NB4 (cell line): ENCODE measurements at regions not wholly inside any gene's neighbourhood (a gene's known extent, or its start where the extent isn't known, plus 50 kb on each side); places are given as distances from the start of the nearest gene placed in this dataset.

Experiments used
- DNase-seq: peaks from one replicate; pipeline ENCODE4 v3.0.0; 2010; ENCODE audit warnings: low read depth
- H3K4me3 ChIP-seq: one replicate; pipeline ENCODE4 v1.5.1; 2011; ENCODE audit warnings: mild to moderate bottlenecking, low read depth, low read length, moderate library complexity
- CTCF ChIP-seq: IDR thresholded peaks from one replicate; pipeline ENCODE4 v1.5.1; 2012; ENCODE audit warnings: low read depth, low read length
- MAX ChIP-seq: IDR thresholded peaks from 2 replicates; pipeline ENCODE4 v1.6.1; 2011; ENCODE audit warnings: low read depth, low read length
- MYC ChIP-seq: IDR thresholded peaks from 2 replicates; pipeline ENCODE4 v1.6.1; 2011; ENCODE audit warnings: low read depth, low read length
- POLR2A ChIP-seq: IDR thresholded peaks from 2 replicates; pipeline ENCODE4 v1.6.1; 2011; ENCODE audit warnings: mild to moderate bottlenecking; ENCODE audit not compliant: insufficient read length; ENCODE audit errors: extremely low read depth

- no peak for TF ChIP-seq CTCF
- TF ChIP-seq MYC = no peak
- no peak for TF ChIP-seq POLR2A
- TF ChIP-seq MAX = no peak
- DNase-seq = no peak
- no peak overlapping the region for H3K4me3 ChIP-seq
Measured at GRCh38 chr13:109363431-109363830, 423.0 kb downstream of the IRS2 start.

DNA sequence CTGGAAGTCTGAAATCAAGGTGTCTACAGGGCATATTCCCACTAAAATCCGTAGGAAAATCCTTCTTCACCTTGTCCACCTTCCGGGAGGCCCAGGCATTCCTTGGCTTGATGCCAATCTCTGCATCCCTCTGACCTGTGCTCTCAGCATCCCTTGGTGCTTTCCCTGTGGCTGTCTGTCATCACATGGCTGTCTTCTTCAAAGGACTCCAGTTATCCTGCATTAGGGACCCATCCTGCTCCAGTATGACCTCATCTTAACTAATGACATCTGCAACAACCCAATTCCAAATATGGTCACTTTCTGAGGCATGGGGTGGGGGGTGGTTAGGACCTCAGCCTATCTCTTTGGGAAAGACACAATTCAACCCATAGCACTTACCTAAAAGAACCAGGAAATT, 423.8 kb downstream of the IRS2 start:
- TF ChIP-seq MAX = no peak
- TF ChIP-seq MYC = no peak
- no peak for TF ChIP-seq POLR2A
- TF ChIP-seq CTCF = no peak
- DNase-seq = no peak
- no peak overlapping the region for H3K4me3 ChIP-seq

DNA sequence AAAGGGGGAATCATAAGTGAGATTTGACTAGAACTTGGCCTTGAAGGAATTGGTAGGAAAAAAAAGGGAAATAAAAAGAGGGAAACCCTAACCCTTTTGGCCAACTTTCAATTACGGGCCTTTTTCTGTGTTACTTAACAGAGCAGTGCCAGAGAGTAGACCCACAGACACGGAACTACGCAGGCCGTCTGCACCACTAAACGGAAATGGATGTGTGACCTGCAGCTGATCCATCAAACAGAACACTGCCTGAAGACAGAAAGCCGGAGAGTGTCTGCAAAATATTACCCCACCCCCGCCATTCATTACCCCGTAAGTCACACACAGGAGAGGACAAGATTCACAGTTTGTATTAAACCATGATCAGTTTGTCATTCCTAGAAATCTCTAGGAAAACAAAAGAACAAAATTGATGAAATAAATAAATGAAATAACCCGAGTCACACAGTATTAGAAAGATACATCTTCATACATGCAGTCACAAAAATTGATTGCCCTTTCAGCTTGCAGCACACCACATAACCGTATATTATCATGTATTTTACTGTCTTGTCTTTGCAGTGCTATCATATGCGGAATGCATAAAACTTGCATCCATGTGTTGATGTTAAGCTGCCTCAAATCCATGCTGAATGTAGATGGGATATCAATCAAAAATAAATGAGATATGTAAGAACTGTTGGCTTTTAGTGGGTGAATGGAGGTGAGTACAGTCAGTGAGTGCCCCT, 424.7 kb downstream of the IRS2 start:
- no peak overlapping the region for H3K4me3 ChIP-seq
- DNase-seq = peak; percentile 23
- TF ChIP-seq CTCF (no peak), MAX (no peak), MYC (no peak), POLR2A (no peak)

DNA sequence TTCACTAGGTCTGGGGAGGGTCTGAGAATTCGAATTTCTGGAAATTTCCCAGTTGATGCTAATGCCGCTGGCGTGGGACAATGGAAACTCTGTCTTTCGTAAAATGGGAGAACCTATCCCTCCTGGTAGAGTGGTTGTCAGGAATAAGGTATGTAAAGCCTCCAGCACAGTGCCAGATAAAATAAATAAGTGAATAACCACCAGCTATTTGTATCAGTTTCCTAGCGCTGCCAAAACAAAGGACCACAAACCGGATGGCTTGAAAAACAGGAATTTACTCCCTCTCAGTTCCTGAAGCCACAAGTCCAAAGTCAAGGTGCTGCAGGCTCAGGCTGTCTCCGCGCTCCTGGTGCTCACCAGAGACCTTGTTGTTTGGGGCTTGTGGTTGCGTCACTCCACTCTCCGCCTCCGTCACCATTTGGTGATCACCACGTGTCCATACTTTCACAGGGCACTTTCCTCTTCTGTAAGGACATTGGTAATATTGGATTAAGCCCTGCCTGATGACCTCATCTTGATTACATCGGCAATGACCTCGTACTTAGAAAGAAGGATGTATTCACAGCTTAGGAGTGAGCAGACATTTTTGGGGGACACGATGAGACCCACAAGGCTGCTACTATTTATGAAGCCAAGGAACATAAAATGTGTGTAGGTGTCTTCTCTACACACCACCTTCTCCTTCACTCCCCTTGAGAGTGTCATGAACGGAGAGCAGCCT, 428.5 kb downstream of the IRS2 start:
- H3K4me3 ChIP-seq = no peak overlapping the region
- no peak for DNase-seq
- TF ChIP-seq MAX (no peak), MYC (no peak), CTCF (no peak), POLR2A (no peak)

- no peak overlapping the region for H3K4me3 ChIP-seq
- TF ChIP-seq CTCF (no peak), POLR2A (no peak), MYC (no peak), MAX (no peak)
- no peak for DNase-seq
Measured at GRCh38 chr13:109355875-109356434, 430.4 kb downstream of the IRS2 start.
